HG03045 (cell line): ENCODE measurements at regions not wholly inside any gene's neighbourhood (a gene's known extent, or its start where the extent isn't known, plus 50 kb on each side); places are given as distances from the start of the nearest gene placed in this dataset.

Experiments used
- ATAC-seq: cut with Tn5 transposase; IDR thresholded peaks from one replicate; pipeline ENCODE4 v1.9.1; 2021; ENCODE audit warnings: mild to moderate bottlenecking, moderate library complexity; ENCODE audit not compliant: unreplicated experiment

GRCh38 chr2:136407952-136408318 is 290.0 kb upstream of the CXCR4 start:
- no peak for ATAC-seq

DNA sequence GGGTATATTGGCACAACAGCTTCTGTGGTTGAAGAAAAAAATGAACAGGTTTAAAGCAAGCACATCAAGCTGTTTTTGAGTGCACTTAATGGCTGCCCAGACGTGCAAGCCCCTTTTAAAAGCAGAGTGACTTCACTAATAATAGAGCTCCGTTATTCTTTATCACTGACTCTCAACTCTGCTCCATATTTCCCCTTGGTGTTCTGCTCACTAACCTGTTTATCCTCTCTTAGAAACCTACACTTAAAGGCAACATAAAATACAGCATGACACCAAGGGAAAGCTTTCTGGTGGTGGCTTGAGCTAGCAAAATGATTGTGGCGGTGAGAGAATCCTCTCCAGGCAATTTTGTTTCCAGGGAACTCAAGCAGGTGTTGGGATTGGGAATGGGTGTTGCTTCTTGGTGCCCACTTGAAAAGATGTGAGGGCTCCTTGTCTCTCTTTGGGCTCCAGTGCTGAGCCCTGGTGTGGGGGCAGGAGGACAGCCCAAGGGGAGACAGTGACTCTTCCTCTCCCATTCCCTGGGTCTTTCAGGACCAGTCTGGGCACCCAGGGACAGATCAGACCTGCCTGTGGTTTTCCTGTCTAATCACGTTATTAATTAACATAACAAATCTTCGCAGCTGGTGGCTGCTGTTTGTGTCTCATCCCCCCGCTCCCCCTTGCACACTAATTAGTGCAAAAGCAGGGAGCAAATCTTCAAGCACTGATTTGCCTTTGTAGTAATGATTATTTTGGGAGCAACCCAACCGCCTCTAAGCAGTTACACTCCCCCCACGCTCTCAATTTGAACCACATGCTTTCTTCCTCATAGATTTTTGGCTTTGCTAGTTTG is 289.4 kb upstream of the CXCR4 start:
- no peak for ATAC-seq

DNA sequence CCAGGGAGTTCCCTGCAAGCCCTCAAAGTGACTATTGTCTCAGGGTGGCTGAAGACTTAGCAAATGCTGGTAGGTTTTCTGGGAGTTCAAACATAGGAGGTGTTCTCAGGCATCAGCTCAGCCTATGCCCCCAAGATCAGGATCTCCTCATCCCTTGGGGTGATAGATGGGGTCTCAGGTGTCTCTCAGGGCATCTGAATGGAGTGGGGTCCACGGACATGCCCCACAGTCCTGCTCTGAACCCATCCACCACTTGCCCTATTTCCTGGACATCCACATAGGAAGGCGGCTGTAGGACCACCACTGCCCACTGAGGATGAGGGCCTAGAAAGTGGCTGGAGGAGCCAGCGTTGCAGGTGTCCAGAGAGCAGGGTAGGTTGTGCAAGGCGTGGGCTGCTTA is 287.0 kb upstream of the CXCR4 start:
- no peak for ATAC-seq

- ATAC-seq: no peak
Measured at GRCh38 chr2:136404176-136404575, 286.2 kb upstream of the CXCR4 start.

GRCh38 chr2:136402281-136402680 is 284.3 kb upstream of the CXCR4 start:
- no peak for ATAC-seq

DNA sequence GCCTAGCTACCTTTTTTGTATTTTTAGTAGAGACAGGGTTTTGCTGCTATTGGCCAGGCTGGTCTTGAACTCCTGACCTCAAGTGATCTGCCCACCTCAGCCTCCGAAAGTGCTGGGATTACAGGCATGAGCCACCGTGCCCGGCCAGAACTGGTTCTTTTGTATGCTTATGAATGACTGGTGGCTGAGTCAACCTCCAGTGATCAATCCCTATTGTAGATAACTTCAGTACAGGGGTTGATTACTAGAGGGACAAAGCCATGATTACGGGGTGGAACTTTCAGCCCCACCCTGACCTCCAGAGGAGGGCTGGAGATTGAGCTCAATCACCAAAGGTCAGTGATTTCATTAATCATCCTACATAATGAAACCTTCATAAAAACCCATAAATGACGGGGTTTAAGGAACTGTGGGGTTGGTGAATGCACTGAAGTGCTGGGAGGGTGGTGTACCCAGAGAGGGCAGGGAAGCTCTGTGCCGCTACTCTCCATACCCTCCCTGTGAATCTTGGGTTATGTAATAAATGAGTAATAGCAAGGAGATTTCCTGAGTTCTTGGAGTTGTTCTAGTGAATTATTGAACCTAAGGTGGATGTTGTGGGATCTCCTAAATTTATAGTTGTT is 281.8 kb upstream of the CXCR4 start:
- ATAC-seq: no peak

DNA sequence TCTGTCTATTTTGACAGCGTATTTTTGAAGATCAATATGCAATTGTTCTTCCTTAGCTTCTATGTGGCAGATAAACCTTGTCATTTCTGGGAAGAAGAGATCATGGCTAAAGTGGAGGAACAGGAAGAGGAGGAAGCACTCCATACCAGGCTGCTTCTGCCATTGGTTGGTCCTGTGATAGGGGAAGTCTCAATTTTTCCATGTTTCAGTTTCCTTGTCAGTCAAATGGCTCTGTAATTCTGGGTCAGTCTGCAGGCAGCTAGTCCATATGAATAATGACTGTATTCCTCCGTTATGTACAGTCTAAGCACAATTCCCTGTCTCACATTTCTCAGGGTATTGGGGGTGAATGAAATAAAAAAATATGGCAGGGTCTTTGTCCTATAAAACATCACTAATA is 277.6 kb upstream of the CXCR4 start:
- ATAC-seq: no peak

DNA sequence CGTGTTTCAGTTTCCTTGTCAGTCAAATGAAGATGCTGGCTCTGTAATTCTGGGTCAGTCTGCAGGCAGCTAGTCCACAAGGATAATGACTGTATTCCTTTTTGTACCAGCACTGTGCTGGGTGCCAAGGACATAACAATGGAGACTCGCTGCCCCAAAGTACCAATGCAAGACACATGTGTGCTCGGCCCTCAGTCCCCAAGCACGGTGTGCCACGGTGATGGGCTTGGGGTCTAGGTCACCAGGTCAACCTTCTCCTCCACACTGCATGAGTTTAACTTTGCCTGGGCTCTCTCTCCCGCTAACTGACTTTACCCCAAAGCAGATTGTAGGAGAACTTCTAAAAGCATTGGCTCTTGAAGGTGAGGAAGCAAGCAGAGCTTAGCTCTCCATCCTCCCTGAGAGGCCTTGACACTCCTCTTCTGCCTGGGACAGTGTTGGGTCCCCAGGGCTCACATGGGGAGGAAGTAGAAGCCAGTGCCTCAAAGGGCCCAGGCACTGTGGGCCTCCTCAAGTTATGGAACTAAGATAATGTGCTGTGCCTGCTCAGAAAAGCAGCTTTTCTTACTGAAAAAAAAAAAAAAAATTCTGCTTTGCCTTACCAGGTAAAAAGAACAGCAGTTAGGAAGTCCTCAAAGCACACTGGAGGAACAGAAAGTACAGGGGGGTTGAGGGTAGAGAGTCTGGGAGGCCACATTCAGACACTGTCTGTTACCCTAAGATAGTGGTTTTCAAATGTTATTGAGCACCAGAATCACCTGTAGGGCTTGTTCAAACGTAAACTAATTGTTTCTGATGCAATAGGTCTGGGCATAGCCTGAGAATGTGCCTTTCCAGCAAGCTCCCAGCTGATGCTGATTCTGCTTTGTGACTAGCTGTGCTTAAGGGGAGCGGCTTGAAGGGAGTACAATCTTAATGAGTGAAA is 276.4 kb upstream of the CXCR4 start:
- peak; percentile 65 for ATAC-seq

GRCh38 chr2:136393514-136393913 is 275.6 kb upstream of the CXCR4 start:
- no peak for ATAC-seq

GRCh38 chr2:136392897-136393505 is 275.1 kb upstream of the CXCR4 start:
- ATAC-seq: no peak

DNA sequence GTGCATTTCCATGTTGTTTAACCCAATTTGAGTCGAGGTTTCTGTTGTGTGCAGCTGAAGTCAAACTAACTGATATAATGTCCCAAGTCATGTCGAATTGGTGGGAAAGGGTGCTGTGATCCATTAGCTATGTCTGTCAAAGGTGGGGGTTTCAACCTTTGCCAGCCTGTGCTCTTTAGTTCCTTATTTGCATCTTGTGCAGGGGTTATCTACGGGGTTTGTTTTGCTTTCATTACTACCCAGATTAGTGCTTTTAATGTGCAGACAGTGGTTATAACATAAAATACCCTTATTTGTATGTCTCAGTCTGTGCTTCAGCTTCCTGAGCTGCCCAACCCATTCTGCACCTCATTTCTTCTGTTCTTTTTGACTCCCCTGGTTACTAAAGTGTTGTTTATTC is 271.9 kb upstream of the CXCR4 start:
- ATAC-seq: peak; percentile 79

- no peak for ATAC-seq
Measured at GRCh38 chr2:136386046-136386445, 268.1 kb upstream of the CXCR4 start.

GRCh38 chr2:136384531-136385303 is 266.8 kb upstream of the CXCR4 start:
- peak; percentile 37 for ATAC-seq

DNA sequence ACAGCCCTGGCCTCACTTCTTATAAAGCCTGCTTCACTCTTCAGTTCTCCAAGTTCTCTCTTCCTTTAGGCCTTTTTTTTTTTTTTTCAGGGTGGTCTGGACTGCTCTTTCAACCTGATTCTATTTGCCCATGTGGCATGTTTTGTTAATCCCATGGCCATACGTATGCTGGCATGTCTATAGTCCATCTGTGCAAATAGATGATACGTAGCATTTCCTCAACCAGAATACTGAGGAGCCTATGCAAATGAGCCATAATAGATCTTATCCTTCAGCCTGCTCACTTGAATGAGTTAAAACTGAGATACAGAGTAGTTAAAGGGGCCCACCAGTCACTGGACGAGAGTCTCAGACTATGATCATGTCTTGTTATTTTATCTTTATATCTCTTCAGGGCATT is 265.2 kb upstream of the CXCR4 start:
- ATAC-seq: no peak

GRCh38 chr2:136381722-136382633 is 264.0 kb upstream of the CXCR4 start:
- ATAC-seq: peak; percentile 85

GRCh38 chr2:136381245-136381644 is 263.3 kb upstream of the CXCR4 start:
- no peak for ATAC-seq

GRCh38 chr2:136378712-136379595 is 261.0 kb upstream of the CXCR4 start:
- no peak for ATAC-seq
